ENCODE measurements at regions not wholly inside any gene's neighbourhood (a gene's known extent, or its start where the extent isn't known, plus 50 kb on each side); places are given as distances from the start of the nearest gene placed in this dataset.
A peak's percentile ranks its signal among the peaks of the same experiment; 100 is the strongest.
"Not testable (repeated sequence)": the region's sequence is repeated elsewhere in the genome, so short reads cannot be mapped to it uniquely, and the experiment has no call there.

- DNase-seq (ENCODE audit: low read depth in 3 of 3, low spot score in 2 of 3), result no peak
Measured at GRCh38 chr1:105459759-105460158, 1596.7 kb upstream of the PRMT6 start.

GRCh38 chr1:105462308-105462707 lies 1594.2 kb upstream of the PRMT6 start:
- DNase-seq (ENCODE audit: low read depth in 3 of 3, low spot score in 2 of 3), result no peak

- DNase-seq (ENCODE audit: low read depth in 3 of 3, low spot score in 2 of 3), result no peak
Measured at GRCh38 chr1:105467549-105467948, 1588.9 kb upstream of the PRMT6 start.

GRCh38 chr1:105470541-105470940 lies 1585.9 kb upstream of the PRMT6 start:
- not testable (repeated sequence) for DNase-seq (ENCODE audit: low read depth in 3 of 3, low spot score in 2 of 3)

- DNase-seq (ENCODE audit: low read depth in 3 of 3, low spot score in 2 of 3), result no peak
Measured at GRCh38 chr1:105483436-105483835, 1573.0 kb upstream of the PRMT6 start.

- DNase-seq (ENCODE audit: low read depth in 3 of 3, low spot score in 2 of 3), result no peak
Measured at GRCh38 chr1:105485207-105485606, 1571.3 kb upstream of the PRMT6 start.

- DNase-seq (ENCODE audit: low read depth in 3 of 3, low spot score in 2 of 3), result no peak
Measured at GRCh38 chr1:105492921-105493320, 1563.6 kb upstream of the PRMT6 start.

- no peak for DNase-seq (ENCODE audit: low read depth in 3 of 3, low spot score in 2 of 3)
Measured at GRCh38 chr1:105516068-105516467, 1540.4 kb upstream of the PRMT6 start.

GRCh38 chr1:105533996-105534395 lies 1522.5 kb upstream of the PRMT6 start:
- DNase-seq (ENCODE audit: low read depth in 3 of 3, low spot score in 2 of 3), result no peak

- DNase-seq (ENCODE audit: low read depth in 3 of 3, low spot score in 2 of 3), result no peak
Measured at GRCh38 chr1:105544475-105544874, 1512.0 kb upstream of the PRMT6 start.

GRCh38 chr1:105556266-105556665 lies 1500.2 kb upstream of the PRMT6 start:
- no peak for DNase-seq (ENCODE audit: low read depth in 3 of 3, low spot score in 2 of 3)

- no peak for DNase-seq (ENCODE audit: low read depth in 3 of 3, low spot score in 2 of 3)
Measured at GRCh38 chr1:105558023-105558422, 1498.5 kb upstream of the PRMT6 start.

- no peak for DNase-seq (ENCODE audit: low read depth in 3 of 3, low spot score in 2 of 3)
Measured at GRCh38 chr1:105565006-105565405, 1491.5 kb upstream of the PRMT6 start.

- DNase-seq (ENCODE audit: low read depth in 3 of 3, low spot score in 2 of 3), result no peak
Measured at GRCh38 chr1:105585791-105586190, 1470.7 kb upstream of the PRMT6 start.

GRCh38 chr1:105591681-105592080 lies 1464.8 kb upstream of the PRMT6 start:
- no peak for DNase-seq (ENCODE audit: low read depth in 3 of 3, low spot score in 2 of 3)

GRCh38 chr1:105608713-105609112 lies 1447.8 kb upstream of the PRMT6 start:
- no peak for DNase-seq (ENCODE audit: low read depth in 3 of 3, low spot score in 2 of 3)

GRCh38 chr1:105626276-105626987 lies 1430.0 kb upstream of the PRMT6 start:
- no peak for DNase-seq (ENCODE audit: low read depth in 3 of 3, low spot score in 2 of 3)

GRCh38 chr1:105631153-105631744 lies 1425.2 kb upstream of the PRMT6 start:
- DNase-seq (ENCODE audit: low read depth in 3 of 3, low spot score in 2 of 3), result not testable (repeated sequence)

GRCh38 chr1:105632342-105633196 lies 1423.9 kb upstream of the PRMT6 start:
- peak; percentile 39 to 67 (median 63) for DNase-seq (ENCODE audit: low read depth in 3 of 3, low spot score in 2 of 3)

- DNase-seq (ENCODE audit: low read depth in 3 of 3, low spot score in 2 of 3), result no peak
Measured at GRCh38 chr1:105636052-105636451, 1420.4 kb upstream of the PRMT6 start.

- no peak for DNase-seq (ENCODE audit: low read depth in 3 of 3, low spot score in 2 of 3)
Measured at GRCh38 chr1:105641407-105641806, 1415.1 kb upstream of the PRMT6 start.

- no peak for DNase-seq (ENCODE audit: low read depth in 3 of 3, low spot score in 2 of 3)
Measured at GRCh38 chr1:105652109-105652508, 1404.4 kb upstream of the PRMT6 start.

Measured in right renal cortex interstitium (tissue), 3 donors.